ENCODE measurements at regions not wholly inside any gene's neighbourhood (a gene's known extent, or its start where the extent isn't known, plus 50 kb on each side); places are given as distances from the start of the nearest gene placed in this dataset.

- TF ChIP-seq POLR2A (IDR thresholded peaks at IDR 0.05) (no peak), CTCF (IDR thresholded peaks at IDR 0.05) (no peak), POLR2AphosphoS5 (IDR thresholded peaks at IDR 0.05) (no peak)
Measured at GRCh38 chr3:116776880-116777785, 67.6 kb downstream of the TUSC7 start.

Data from prostate gland (tissue), 2 donors.